PC-3 (cell line): ENCODE measurements at regions not wholly inside any gene's neighbourhood (a gene's known extent, or its start where the extent isn't known, plus 50 kb on each side); places are given as distances from the start of the nearest gene placed in this dataset.

Source experiments
- ATAC-seq: fragments of 200-7000 bp; cut with Tn5 transposase; 2 replicates; pipeline ENCODE4 v1.9.1; 2020; ENCODE audit warnings: mild to moderate bottlenecking, moderate library complexity
- BruUV-seq: library from RNA; stranded (reverse); fragments of 400-500 nt; replicated peaks from 2 replicates; lab custom pipeline; 2021; lab: Mats Ljungman, UMichigan
- CTCF ChIA-PET: fragments of 300-600 bp; sonication (Branson Sonifier 250); formaldehyde crosslinking; loops from one replicate; lab custom pipeline; 2022; ENCODE audit warnings: antibody characterized with exemption; lab: Charles Lee
- POLR2A ChIA-PET: fragments of 300-600 bp; sonication (Branson Sonifier 250); formaldehyde crosslinking; loops from one replicate; lab custom pipeline; 2022; ENCODE audit warnings: antibody characterized with exemption; ENCODE audit not compliant: unreplicated experiment; lab: Charles Lee
- DNase-seq: peaks from one replicate; pipeline ENCODE4 v3.0.0-alpha.2; 2015
- H2AFZ ChIP-seq: fragments of 300-600 bp; sonication (generic); 2 replicates; pipeline ENCODE4 v1.6.0; 2016; ENCODE audit warnings: antibody characterized with exemption, low read length
- H3F3A ChIP-seq: fragments of 300-600 bp; sonication (generic); one replicate; pipeline ENCODE4 v1.6.0; 2017; ENCODE audit warnings: antibody characterized with exemption, low read length, control low read depth, mild to moderate bottlenecking; ENCODE audit not compliant: unreplicated experiment
- H3K27ac ChIP-seq: fragments of 300-600 bp; sonication (generic); 2 replicates; pipeline ENCODE4 v1.5.1; 2016; ENCODE audit warnings: mild to moderate bottlenecking, low read length
- H3K27me3 ChIP-seq: fragments of 300-600 bp; sonication (generic); 2 replicates; pipeline ENCODE4 v1.6.1; 2016; ENCODE audit warnings: low read length, mixed read lengths
- H3K36me3 ChIP-seq: fragments of 300-600 bp; sonication (generic); 2 replicates; pipeline ENCODE4 v1.6.1; 2016; ENCODE audit warnings: low read depth, mixed run types, low read length, mixed read lengths
- H3K4me1 ChIP-seq: fragments of 300-600 bp; sonication (generic); 2 replicates; pipeline ENCODE4 v1.5.1; 2016; ENCODE audit warnings: low read length; ENCODE audit not compliant: insufficient read depth
- H3K4me2 ChIP-seq: fragments of 300-600 bp; sonication (generic); 2 replicates; pipeline ENCODE4 v1.6.0; 2016; ENCODE audit warnings: low read length
- H3K4me3 ChIP-seq: fragments of 300-600 bp; sonication (generic); 2 replicates; pipeline ENCODE4 v1.5.1; 2016; ENCODE audit warnings: mild to moderate bottlenecking, low read length, mixed read lengths
- H3K79me2 ChIP-seq: fragments of 300-600 bp; sonication (generic); 2 replicates; pipeline ENCODE4 v1.6.1; 2017; ENCODE audit warnings: low read length, mixed read lengths
- H3K9ac ChIP-seq: fragments of 300-600 bp; sonication (generic); 2 replicates; pipeline ENCODE4 v1.6.0; 2016; ENCODE audit warnings: mild to moderate bottlenecking, low read length
- H3K9me2 ChIP-seq: fragments of 300-600 bp; sonication (generic); replicated peaks from 2 replicates; pipeline ENCODE4 v1.6.1; 2016; ENCODE audit warnings: mixed run types, low read length, mixed read lengths
- H3K9me3 ChIP-seq: fragments of 300-600 bp; sonication (generic); 2 replicates; pipeline ENCODE4 v1.6.1; 2016; ENCODE audit warnings: low read length, mixed read lengths
- H4K20me1 ChIP-seq: fragments of 300-600 bp; sonication (generic); 2 replicates; pipeline ENCODE4 v1.6.1; 2016; ENCODE audit warnings: low read length, mixed read lengths
- EZH2 ChIP-seq: fragments of 300-600 bp; sonication (generic); IDR thresholded peaks from one replicate; pipeline ENCODE4 v1.6.1; 2017; ENCODE audit warnings: antibody characterized with exemption, mild to moderate bottlenecking, low read length; ENCODE audit not compliant: unreplicated experiment
- EZH2phosphoT487 ChIP-seq: fragments of 300-600 bp; sonication (generic); IDR thresholded peaks from 2 replicates; pipeline ENCODE4 v1.6.1; 2018; ENCODE audit warnings: mild to moderate bottlenecking, antibody characterized with exemption, low read length, borderline replicate concordance
- intact Hi-C: fragments of 100-400 bp; cut with micrococcal nuclease; formaldehyde crosslinking; loops from 2 replicates; pipeline ENCODE4 v1.9.0; 2023
- TF ChIP-seq, protein P1 (sequence below): fragments of 300-600 bp; sonication (generic); conservative IDR thresholded peaks from 2 replicates; pipeline ENCODE4 v1.5.1; 2017; ENCODE audit warnings: antibody characterized with exemption, low read depth, mild to moderate bottlenecking, low read length

DNA sequence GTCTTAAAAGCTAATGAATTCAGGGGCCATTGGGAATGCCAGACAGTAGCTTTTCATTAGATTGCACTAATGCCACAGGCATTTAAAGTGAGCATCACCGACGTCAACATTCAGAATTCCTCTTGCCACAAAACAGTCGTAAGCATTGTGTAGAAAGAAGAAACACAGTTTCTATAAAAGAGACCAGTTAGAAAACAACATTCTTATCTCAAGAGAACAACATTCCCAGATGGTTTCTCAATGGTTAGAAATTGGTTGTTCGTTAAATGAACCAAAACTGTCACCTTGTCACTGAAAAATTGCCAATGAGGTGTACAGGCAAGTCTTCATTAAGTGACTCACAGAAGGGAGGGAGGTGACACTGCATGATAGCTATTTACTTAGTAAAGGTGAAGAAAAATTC lies 401.6 kb upstream of the PRR16 start:
- peak; percentile 13 for DNase-seq
- H3K9ac ChIP-seq, result no peak overlapping the region
- no TSS peak for BruUV-seq

DNA sequence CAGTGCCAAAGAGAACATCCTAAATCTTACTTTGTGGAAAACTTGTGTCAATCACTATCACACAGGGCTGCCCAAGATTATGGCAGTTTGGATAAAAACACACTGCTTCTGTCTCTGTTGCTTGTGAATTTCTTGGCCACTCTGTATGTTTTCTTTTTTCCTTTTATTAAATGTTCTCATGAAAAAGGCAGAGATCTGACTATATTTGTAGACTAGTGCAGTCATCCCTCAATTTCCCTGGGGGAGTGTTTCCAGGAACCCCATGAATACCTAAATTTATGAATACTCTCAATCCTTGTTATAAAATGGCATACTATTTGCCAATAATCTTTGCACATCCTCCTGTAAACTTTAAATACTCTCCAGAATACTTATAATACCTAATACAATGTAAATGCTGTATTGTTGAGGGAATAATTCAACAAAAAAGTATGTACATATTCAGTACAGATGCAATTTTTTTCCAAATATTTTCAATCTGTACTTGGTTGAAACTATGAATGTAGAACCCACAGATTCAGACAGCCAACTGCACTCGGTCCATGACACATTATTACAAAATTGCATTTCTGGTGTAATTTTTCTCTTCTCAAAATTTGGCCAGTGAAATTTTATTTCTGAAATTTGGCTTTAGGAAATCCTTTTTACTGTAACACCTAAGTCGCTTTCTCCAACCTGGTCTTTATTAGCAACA lies 391.9 kb upstream of the PRR16 start:
- no peak overlapping the region for H2AFZ ChIP-seq
- H4K20me1 ChIP-seq, result no peaks in the 10 kb centered on the region
- no peak overlapping the region for H3K27ac ChIP-seq
- ATAC-seq (no peak), DNase-seq (no peak)
- CTCF ChIA-PET, result no interaction called here
- BruUV-seq, result no TSS peak
- no peaks in the 10 kb centered on the region for H3K9me2 ChIP-seq
- H3K79me2 ChIP-seq, result no peaks in the 10 kb centered on the region
- H3K27me3 ChIP-seq, result no peaks in the 10 kb centered on the region
- intact Hi-C loops, result no loop called here
- H3K36me3 ChIP-seq, result no peaks in the 10 kb centered on the region
- no peak for TF ChIP-seq EZH2phosphoT487
- no peak overlapping the region for H3K4me2 ChIP-seq
- no peaks in the 10 kb centered on the region for H3F3A ChIP-seq
- POLR2A ChIA-PET, result no interaction called here
- no peak overlapping the region for H3K4me3 ChIP-seq
- no peak overlapping the region for H3K9ac ChIP-seq
- H3K9me3 ChIP-seq, result no peaks in the 10 kb centered on the region
- no peaks in the 10 kb centered on the region for H3K4me1 ChIP-seq

More for the DNA sequence above, 401.6 kb upstream of the PRR16 start:
- ChIA-PET POLR2A (no interaction called here), CTCF (no interaction called here)
- Histone ChIP-seq H3K27me3 (no peaks in the 10 kb centered on the region), H3K4me3 (no peak overlapping the region), H3K79me2 (no peaks in the 10 kb centered on the region), H2AFZ (no peak overlapping the region), H3K4me1 (no peaks in the 10 kb centered on the region), H3K27ac (no peak overlapping the region), H4K20me1 (no peaks in the 10 kb centered on the region), H3F3A (no peaks in the 10 kb centered on the region), H3K36me3 (no peaks in the 10 kb centered on the region), H3K4me2 (no peak overlapping the region), H3K9me2 (no peaks in the 10 kb centered on the region), H3K9me3 (no peaks in the 10 kb centered on the region)
- ATAC-seq, result no peak
- TF ChIP-seq EZH2, result no peak
- TF ChIP-seq EZH2phosphoT487, result no peak
- TF ChIP-seq, protein P1, sequence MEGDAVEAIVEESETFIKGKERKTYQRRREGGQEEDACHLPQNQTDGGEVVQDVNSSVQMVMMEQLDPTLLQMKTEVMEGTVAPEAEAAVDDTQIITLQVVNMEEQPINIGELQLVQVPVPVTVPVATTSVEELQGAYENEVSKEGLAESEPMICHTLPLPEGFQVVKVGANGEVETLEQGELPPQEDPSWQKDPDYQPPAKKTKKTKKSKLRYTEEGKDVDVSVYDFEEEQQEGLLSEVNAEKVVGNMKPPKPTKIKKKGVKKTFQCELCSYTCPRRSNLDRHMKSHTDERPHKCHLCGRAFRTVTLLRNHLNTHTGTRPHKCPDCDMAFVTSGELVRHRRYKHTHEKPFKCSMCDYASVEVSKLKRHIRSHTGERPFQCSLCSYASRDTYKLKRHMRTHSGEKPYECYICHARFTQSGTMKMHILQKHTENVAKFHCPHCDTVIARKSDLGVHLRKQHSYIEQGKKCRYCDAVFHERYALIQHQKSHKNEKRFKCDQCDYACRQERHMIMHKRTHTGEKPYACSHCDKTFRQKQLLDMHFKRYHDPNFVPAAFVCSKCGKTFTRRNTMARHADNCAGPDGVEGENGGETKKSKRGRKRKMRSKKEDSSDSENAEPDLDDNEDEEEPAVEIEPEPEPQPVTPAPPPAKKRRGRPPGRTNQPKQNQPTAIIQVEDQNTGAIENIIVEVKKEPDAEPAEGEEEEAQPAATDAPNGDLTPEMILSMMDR, result no peak
- intact Hi-C loops, result no loop called here

- Histone ChIP-seq H3K27ac (no peak overlapping the region), H3K79me2 (no peaks in the 10 kb centered on the region), H3K4me1 (no peaks in the 10 kb centered on the region), H3K4me2 (no peak overlapping the region), H4K20me1 (no peaks in the 10 kb centered on the region), H3K27me3 (no peaks in the 10 kb centered on the region), H3F3A (no peaks in the 10 kb centered on the region), H3K9me3 (no peaks in the 10 kb centered on the region), H2AFZ (no peak overlapping the region), H3K36me3 (no peaks in the 10 kb centered on the region), H3K9me2 (no peaks in the 10 kb centered on the region), H3K4me3 (no peak overlapping the region), H3K9ac (no peak overlapping the region)
- CTCF ChIA-PET, result no interaction called here
- no TSS peak for BruUV-seq
- intact Hi-C loops, result no loop called here
- TF ChIP-seq EZH2 (no peak), EZH2phosphoT487 (no peak)
- TF ChIP-seq, protein P1, result no peak
- DNase-seq (no peak), ATAC-seq (no peak)
- POLR2A ChIA-PET, result interaction anchor here (0.6 kb wide), 1 partner anchor 630 kb away, joined by 3 read pairs; no protein-coding TSS in a partner anchor
Observed at GRCh38 chr5:120073722-120074121, 390.4 kb upstream of the PRR16 start.
